Activated gamma-delta T cell treated with anti-CD3 and anti-CD28 coated beads, Interleukin-2, amount 50 U/mL, for 16 hours (primary cell): ENCODE measurements at regions not wholly inside any gene's neighbourhood (a gene's known extent, or its start where the extent isn't known, plus 50 kb on each side); places are given as distances from the start of the nearest gene placed in this dataset.
"Not testable (repeated sequence)": the region's sequence is repeated elsewhere in the genome, so short reads cannot be mapped to it uniquely, and the experiment has no call there.

Source experiments
- DNase-seq: peaks from one replicate; pipeline ENCODE4 v3.0.0-alpha.2; 2020; ENCODE audit warnings: low read depth

- DNase-seq = peak; percentile 4
Measured at GRCh38 chr7:80018941-80019808, 115.5 kb upstream of the GNAI1 start.

- DNase-seq = no peak
Measured at GRCh38 chr7:80017101-80017698, 117.4 kb upstream of the GNAI1 start.

DNA sequence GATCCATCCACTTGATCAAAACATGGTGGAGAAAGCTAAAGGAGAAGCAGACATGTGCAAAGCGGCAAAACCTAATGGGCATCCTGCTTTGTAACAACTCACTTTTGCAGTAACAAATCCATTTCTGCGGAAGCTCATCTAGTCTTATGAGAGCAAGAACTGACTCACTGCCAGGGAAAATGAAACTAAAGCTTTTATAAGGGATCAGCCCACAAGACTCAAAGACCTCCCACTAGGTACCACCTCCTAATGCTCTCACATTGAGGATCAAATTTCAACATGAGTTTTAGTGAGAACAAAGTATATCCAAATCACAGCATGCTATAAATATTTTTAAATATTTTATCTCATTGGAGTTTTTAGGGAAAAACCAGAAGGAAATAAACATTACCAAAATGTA lies 120.1 kb upstream of the GNAI1 start:
- DNase-seq = no peak

DNA sequence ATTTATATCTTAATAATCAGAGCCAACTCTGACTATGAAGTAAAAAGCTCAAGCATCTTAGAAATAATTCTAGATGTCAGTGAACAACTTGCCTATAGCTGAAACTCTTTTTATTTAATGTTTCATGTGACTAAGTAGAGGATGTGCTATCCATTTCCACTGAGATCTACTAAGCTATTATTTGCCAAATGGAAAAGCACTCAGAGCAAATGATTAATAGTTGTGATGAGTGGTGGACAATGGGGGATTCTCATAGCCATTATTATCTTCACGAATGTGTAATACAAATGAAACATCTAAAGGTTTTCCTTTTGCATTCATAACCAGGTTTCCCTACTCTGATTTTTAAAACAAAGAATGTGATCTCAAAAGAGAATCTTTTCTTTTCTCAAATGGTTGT lies 126.6 kb upstream of the GNAI1 start:
- DNase-seq = no peak

GRCh38 chr7:80002865-80003264 lies 131.8 kb upstream of the GNAI1 start:
- DNase-seq = no peak

GRCh38 chr7:79998363-79998762 lies 136.3 kb upstream of the GNAI1 start:
- no peak for DNase-seq

GRCh38 chr7:79997345-79997744 lies 137.3 kb upstream of the GNAI1 start:
- no peak for DNase-seq

- DNase-seq = not testable (repeated sequence)
Measured at GRCh38 chr7:79995741-79996140, 138.9 kb upstream of the GNAI1 start.

DNA sequence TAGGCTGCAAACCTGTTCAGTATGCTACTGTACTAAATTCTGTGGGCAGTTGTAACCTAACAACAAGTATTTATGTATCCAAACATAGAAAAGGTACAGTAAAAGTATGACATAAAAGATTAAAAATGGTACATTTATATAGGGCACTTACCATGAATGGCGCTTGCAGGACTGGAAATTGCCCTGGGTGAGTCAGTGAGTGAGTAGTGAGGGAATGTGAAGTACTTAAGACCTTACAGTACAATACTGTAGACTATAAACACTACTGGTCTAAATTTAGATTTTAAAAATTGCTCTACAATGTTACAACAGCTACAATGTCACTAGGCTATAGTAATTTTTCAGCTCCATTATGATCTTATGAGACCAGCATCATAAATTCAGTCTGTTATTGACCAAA lies 146.0 kb upstream of the GNAI1 start:
- DNase-seq = no peak

DNA sequence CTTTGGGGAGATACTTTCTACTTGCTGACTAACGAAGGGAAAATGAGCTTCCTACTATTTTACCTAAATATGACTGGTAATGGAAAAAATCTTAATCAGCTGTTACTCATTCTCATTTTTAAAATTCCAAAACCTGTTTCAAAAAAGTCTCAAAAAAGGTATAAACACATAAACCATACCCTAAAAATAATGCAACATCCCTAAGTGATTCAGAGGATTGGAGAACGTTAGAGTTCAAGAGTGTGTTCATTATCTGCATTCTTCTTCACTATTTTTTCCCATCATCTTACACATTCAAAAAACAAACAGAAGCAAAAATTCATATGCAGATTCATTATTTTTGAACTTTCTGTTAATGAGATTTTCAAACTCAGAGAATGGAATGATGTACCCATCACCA lies 150.4 kb upstream of the GNAI1 start:
- DNase-seq = no peak

GRCh38 chr7:79982141-79982770 lies 152.4 kb upstream of the GNAI1 start:
- DNase-seq = no peak

- no peak for DNase-seq
Measured at GRCh38 chr7:79980376-79980775, 154.3 kb upstream of the GNAI1 start.

DNA sequence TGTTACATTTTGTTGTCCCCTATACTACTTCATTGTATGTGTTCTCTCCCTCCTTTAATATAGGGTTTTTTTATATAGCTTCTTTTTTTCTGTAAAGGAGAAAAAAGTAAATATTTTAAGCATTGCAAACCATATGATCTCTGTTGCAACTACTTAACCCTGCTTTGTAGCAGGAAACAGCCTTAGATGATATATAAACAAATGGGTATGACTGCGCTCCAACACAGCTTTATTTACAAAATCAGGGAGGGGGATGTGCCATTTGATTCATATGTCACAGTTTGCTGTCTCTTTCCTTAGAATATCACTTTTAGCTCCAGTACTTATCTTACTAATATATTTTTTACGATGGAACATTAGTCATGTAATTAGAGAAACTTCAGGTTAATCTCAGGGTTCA lies 155.2 kb upstream of the GNAI1 start:
- DNase-seq = no peak

- DNase-seq = no peak
Measured at GRCh38 chr7:79977481-79977880, 157.2 kb upstream of the GNAI1 start.

- not testable (repeated sequence) for DNase-seq
Measured at GRCh38 chr7:79976711-79977020, 158.0 kb upstream of the GNAI1 start.

DNA sequence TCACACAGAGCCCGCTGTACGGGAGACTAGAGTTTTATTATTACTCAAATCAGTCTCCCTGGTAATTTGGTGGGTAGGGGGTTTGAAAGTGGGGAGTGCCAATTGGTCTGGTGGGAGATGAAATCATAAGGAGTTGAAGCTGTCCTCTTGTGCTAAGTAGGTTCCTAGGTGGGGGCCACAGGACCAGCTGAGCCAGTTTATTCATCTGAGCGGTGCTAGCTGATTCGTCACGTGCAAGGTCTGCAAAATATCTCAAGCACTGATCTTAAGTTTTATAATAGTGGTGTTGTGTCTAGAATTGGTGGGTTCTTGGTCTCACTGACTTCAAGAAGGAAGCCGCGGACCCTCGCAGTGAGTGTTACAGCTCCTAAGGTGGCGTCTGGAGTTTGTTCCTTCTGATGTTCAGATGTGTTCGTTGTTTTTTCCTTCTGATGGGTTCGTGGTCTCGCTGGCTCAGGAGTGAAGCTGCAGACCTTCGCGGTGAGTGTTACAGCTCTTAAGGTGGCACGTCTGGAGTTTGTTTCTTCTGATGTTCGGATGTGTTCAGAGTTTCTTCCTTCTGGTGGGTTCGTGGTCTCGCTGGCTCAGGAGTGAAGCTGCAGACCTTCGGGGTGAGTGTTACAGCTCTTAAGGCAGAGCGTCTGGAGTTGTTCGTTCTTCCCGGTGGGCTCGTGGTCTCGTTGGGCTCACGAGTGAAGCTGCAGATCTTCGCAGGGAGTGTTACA lies 158.5 kb upstream of the GNAI1 start:
- not testable (repeated sequence) for DNase-seq

- no peak for DNase-seq
Measured at GRCh38 chr7:79973455-79973854, 161.2 kb upstream of the GNAI1 start.

DNA sequence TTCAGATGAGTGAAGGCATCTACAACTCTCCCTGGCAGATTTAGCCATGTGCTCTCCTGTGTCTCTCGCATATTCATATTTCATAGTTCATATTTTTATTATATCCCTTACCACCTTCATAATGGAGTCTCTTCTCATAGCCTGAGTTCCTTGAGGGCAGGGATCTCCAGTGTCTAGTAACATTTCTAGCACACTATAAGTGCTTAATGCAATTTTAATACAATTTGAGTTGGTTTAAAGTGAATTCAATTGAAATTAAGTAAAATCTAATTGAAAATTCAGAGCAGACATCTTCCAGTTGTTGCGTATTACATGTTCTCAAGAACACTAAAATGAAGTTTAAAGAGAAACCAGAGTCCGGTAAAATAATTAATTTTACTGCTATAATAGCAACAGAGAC lies 163.6 kb upstream of the GNAI1 start:
- DNase-seq = no peak

DNA sequence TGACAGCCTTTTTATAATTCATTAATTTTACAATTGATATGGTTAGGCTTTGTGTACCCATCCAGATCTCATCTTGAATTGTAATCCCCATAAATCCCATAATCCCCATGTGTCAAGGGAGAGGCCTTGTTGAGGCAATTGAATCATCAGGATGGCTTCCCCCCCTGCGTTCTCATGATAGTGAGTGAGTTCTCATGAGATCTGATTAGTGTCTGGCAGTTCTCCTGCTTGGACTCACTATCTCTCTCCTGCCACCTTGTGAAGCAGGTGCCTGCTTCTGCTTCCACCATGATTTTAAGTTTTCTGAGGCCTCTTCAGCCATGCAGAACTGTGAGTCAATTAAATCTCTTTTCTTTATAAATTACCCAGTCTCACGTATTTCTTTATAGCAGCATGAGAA lies 165.7 kb upstream of the GNAI1 start:
- no peak for DNase-seq

GRCh38 chr7:79968077-79968648 lies 166.5 kb upstream of the GNAI1 start:
- DNase-seq = no peak

GRCh38 chr7:79965946-79966345 lies 168.7 kb upstream of the GNAI1 start:
- DNase-seq = no peak

GRCh38 chr7:79964463-79964862 lies 170.2 kb upstream of the GNAI1 start:
- DNase-seq = no peak
